Endothelial cell (in vitro differentiated cells): ENCODE measurements at regions not wholly inside any gene's neighbourhood (a gene's known extent, or its start where the extent isn't known, plus 50 kb on each side); places are given as distances from the start of the nearest gene placed in this dataset.

Experiments
- DNase-seq: peaks from one replicate; pipeline ENCODE4 v3.0.0; 2021; ENCODE audit warnings: low spot score
- H3K27ac Mint-ChIP-seq: one replicate; pipeline ENCODE4 v1.8.0; 2021; ENCODE audit warnings: mixed read lengths, inconsistent platforms; ENCODE audit not compliant: unreplicated experiment
- H3K27me3 Mint-ChIP-seq: one replicate; pipeline ENCODE4 v1.8.0; 2021; ENCODE audit warnings: mild to moderate bottlenecking, moderate library complexity, mixed read lengths, inconsistent platforms; ENCODE audit not compliant: unreplicated experiment
- H3K36me3 Mint-ChIP-seq: one replicate; pipeline ENCODE4 v1.8.0; 2021; ENCODE audit warnings: mild to moderate bottlenecking, low read depth, mixed read lengths, inconsistent platforms; ENCODE audit not compliant: unreplicated experiment
- H3K4me1 Mint-ChIP-seq: one replicate; pipeline ENCODE4 v1.8.0; 2021; ENCODE audit warnings: mild to moderate bottlenecking, mixed read lengths, inconsistent platforms; ENCODE audit not compliant: unreplicated experiment
- H3K4me3 Mint-ChIP-seq: one replicate; pipeline ENCODE4 v1.8.0; 2021; ENCODE audit warnings: mild to moderate bottlenecking, mixed read lengths, inconsistent platforms; ENCODE audit not compliant: unreplicated experiment
- H3K9me3 Mint-ChIP-seq: one replicate; pipeline ENCODE4 v1.8.0; 2021; ENCODE audit warnings: mixed read lengths, inconsistent platforms; ENCODE audit not compliant: unreplicated experiment
- CTCF ChIP-seq: fragments of 200-600 bp; sonication (generic); IDR thresholded peaks from one replicate; pipeline ENCODE4 v1.5.0; 2021; ENCODE audit warnings: antibody characterized with exemption; ENCODE audit not compliant: unreplicated experiment

- Mint-ChIP-seq H3K4me3 (no peak overlapping the region), H3K36me3 (no peaks in the 10 kb centered on the region), H3K27ac (no peak overlapping the region), H3K9me3 (no peaks in the 10 kb centered on the region), H3K27me3 (peaks cover 4% of the 10 kb centered on the region), H3K4me1 (no peaks in the 10 kb centered on the region)
- DNase-seq, result no peak
- TF ChIP-seq CTCF, result no peak
Observed at GRCh38 chr7:42628054-42628453, 283.8 kb downstream of the C7orf25 start.

- no peak overlapping the region for H3K27ac Mint-ChIP-seq
- H3K4me1 Mint-ChIP-seq, result no peaks in the 10 kb centered on the region
- TF ChIP-seq CTCF, result no peak
Observed at GRCh38 chr7:42627626-42628025, 284.2 kb downstream of the C7orf25 start.

GRCh38 chr7:42627101-42627500 is 284.8 kb downstream of the C7orf25 start:
- no peak for DNase-seq
- Mint-ChIP-seq H3K4me3 (no peak overlapping the region), H3K36me3 (no peaks in the 10 kb centered on the region), H3K27ac (no peak overlapping the region), H3K4me1 (peaks cover 1% of the 10 kb centered on the region), H3K27me3 (peaks cover 4% of the 10 kb centered on the region), H3K9me3 (no peaks in the 10 kb centered on the region)
- no peak for TF ChIP-seq CTCF

More at GRCh38 chr7:42627626-42628025, 284.2 kb downstream of the C7orf25 start:
- H3K9me3 Mint-ChIP-seq, result no peaks in the 10 kb centered on the region
- no peaks in the 10 kb centered on the region for H3K36me3 Mint-ChIP-seq
- no peak overlapping the region for H3K4me3 Mint-ChIP-seq
- peaks cover 4% of the 10 kb centered on the region for H3K27me3 Mint-ChIP-seq
- no peak for DNase-seq

- H3K4me3 Mint-ChIP-seq, result no peak overlapping the region
- TF ChIP-seq CTCF, result no peak
- no peaks in the 10 kb centered on the region for H3K9me3 Mint-ChIP-seq
- DNase-seq, result no peak
- H3K27me3 Mint-ChIP-seq, result no peaks in the 10 kb centered on the region
- no peak overlapping the region for H3K27ac Mint-ChIP-seq
- no peaks in the 10 kb centered on the region for H3K36me3 Mint-ChIP-seq
- peaks cover 10% of the 10 kb centered on the region for H3K4me1 Mint-ChIP-seq
Observed at GRCh38 chr7:42625421-42625820, 286.4 kb downstream of the C7orf25 start.

GRCh38 chr7:42624471-42624870 is 287.4 kb downstream of the C7orf25 start:
- no peak for DNase-seq
- H3K27ac Mint-ChIP-seq, result no peak overlapping the region
- no peaks in the 10 kb centered on the region for H3K9me3 Mint-ChIP-seq
- TF ChIP-seq CTCF, result no peak
- no peaks in the 10 kb centered on the region for H3K36me3 Mint-ChIP-seq
- peaks cover 10% of the 10 kb centered on the region for H3K4me1 Mint-ChIP-seq
- no peaks in the 10 kb centered on the region for H3K27me3 Mint-ChIP-seq
- no peak overlapping the region for H3K4me3 Mint-ChIP-seq
